A549 (cell line): ENCODE measurements at regions not wholly inside any gene's neighbourhood (a gene's known extent, or its start where the extent isn't known, plus 50 kb on each side); places are given as distances from the start of the nearest gene placed in this dataset.
A peak's percentile ranks its signal among the peaks of the same experiment; 100 is the strongest.

Experiments
- ATAC-seq, 2 experiments: fragments of 200-7000 bp in 1 of 2; fragments of >200 bp in 1 of 2; cut with Nextera tagmentation in 1 of 2; cut with Tn5 transposase in 1 of 2; 3 replicates each; pipeline versions ENCODE4 v1.8.0 to v1.9.1; 2018 to 2020; ENCODE audit warnings: mild to moderate bottlenecking in 1 of 2, moderate library complexity in 1 of 2
- CTCF ChIA-PET: fragments of 300-600 bp; sonication (Branson Sonifier 250); formaldehyde crosslinking; extraction: SDS; loops from one replicate; lab custom pipeline; 2021; ENCODE audit warnings: antibody characterized with exemption, inconsistent platforms; lab: Yijun Ruan, JAX
- POLR2A ChIA-PET: fragments of 350-600 bp; formaldehyde crosslinking; extraction: SDS; loops from one replicate; lab custom pipeline; 2021; ENCODE audit warnings: antibody characterized with exemption, inconsistent platforms; lab: Yijun Ruan, JAX
- DNase-seq, 2 experiments: peaks; one replicate each; pipeline versions ENCODE4 v3.0.0 to v3.0.0-alpha.2; 2011 to 2016; ENCODE audit warnings: low read depth in 1 of 2, low spot score in 1 of 2
- FAIRE-seq: peaks from 2 replicates; lab custom pipeline; 2011; peaks lifted over from hg19 to GRCh38; lab: Jason Lieb, UNC
- H3K27ac ChIP-seq, 2 experiments: fragments of >200 bp; sonication (Bioruptor Twin); formaldehyde crosslinking; 3 replicates each; pipeline ENCODE4 v1.5.1; 2016 to 2017
- H3K4me1 ChIP-seq: fragments of >200 bp; sonication (Bioruptor Twin); formaldehyde crosslinking; 3 replicates; pipeline ENCODE4 v1.6.1; 2016
- H3K4me2 ChIP-seq: fragments of >200 bp; sonication (Bioruptor Twin); formaldehyde crosslinking; 3 replicates; pipeline ENCODE4 v1.6.1; 2016
- H3K4me3 ChIP-seq: fragments of >200 bp; sonication (Bioruptor Twin); formaldehyde crosslinking; 3 replicates; pipeline ENCODE4 v1.5.1; 2016
- H3K9me3 ChIP-seq: fragments of >200 bp; sonication (Bioruptor Twin); formaldehyde crosslinking; 3 replicates; pipeline ENCODE4 v1.6.1; 2016
- BHLHE40 ChIP-seq: IDR thresholded peaks from 2 replicates; pipeline ENCODE4 v1.6.1; 2012; ENCODE audit warnings: low read depth, low read length, inconsistent platforms
- CEBPB ChIP-seq, 2 experiments: fragments of >200 bp in 1 of 2; sonication (Bioruptor Twin) in 1 of 2; formaldehyde crosslinking in 1 of 2; IDR thresholded peaks; 2 replicates each; pipeline ENCODE4 v1.6.1; 2012 to 2016
- CHD4 ChIP-seq: fragments of 200-600 bp; sonication (generic); IDR thresholded peaks from 2 replicates; pipeline ENCODE4 v1.6.1; 2016; ENCODE audit warnings: antibody characterized with exemption, mild to moderate bottlenecking, borderline replicate concordance
- EHF ChIP-seq: fragments of 250-450 bp; sonication (Bioruptor Pico); IDR thresholded peaks from 2 replicates; pipeline ENCODE4 v1.5.0; 2020; ENCODE audit warnings: mild to moderate bottlenecking
- HDAC2 ChIP-seq: fragments of 200-600 bp; sonication (generic); IDR thresholded peaks from 2 replicates; pipeline ENCODE4 v1.6.1; 2016
- HEYL ChIP-seq: fragments of 250-450 bp; sonication (Bioruptor Pico); IDR thresholded peaks from 2 replicates; pipeline ENCODE4 v1.8.0; 2021; ENCODE audit warnings: mild to moderate bottlenecking, moderate library complexity
- HOXA7 ChIP-seq: fragments of 250-450 bp; sonication (Bioruptor Pico); IDR thresholded peaks from 2 replicates; pipeline ENCODE4 v1.5.0; 2020; ENCODE audit warnings: mild to moderate bottlenecking, moderate library complexity
- JUN ChIP-seq, 2 experiments: fragments of >200 bp; sonication (Bioruptor Twin); formaldehyde crosslinking; IDR thresholded peaks; 2 replicates in 1 of 2; 3 replicates in 1 of 2; pipeline ENCODE4 v1.6.1; 2016 to 2017
- JUNB ChIP-seq: fragments of >200 bp; sonication (Bioruptor Twin); formaldehyde crosslinking; IDR thresholded peaks from 2 replicates; pipeline ENCODE4 v1.6.1; 2016
- KDM1A ChIP-seq: fragments of 200-600 bp; sonication (generic); IDR thresholded peaks from 2 replicates; pipeline ENCODE4 v1.6.1; 2016; ENCODE audit warnings: low read depth, mild to moderate bottlenecking
- MYC ChIP-seq: IDR thresholded peaks from 2 replicates; pipeline ENCODE4 v1.6.1; 2012; ENCODE audit warnings: mild to moderate bottlenecking, inconsistent platforms, low read length, improper control_type of control experiment, borderline replicate concordance
- PHF8 ChIP-seq: fragments of 200-600 bp; sonication (generic); IDR thresholded peaks from 2 replicates; pipeline ENCODE4 v1.6.1; 2016; ENCODE audit warnings: low read depth, mild to moderate bottlenecking, antibody characterized with exemption, moderate library complexity, borderline replicate concordance
- POLR2A ChIP-seq: IDR thresholded peaks from 2 replicates; pipeline ENCODE4 v1.6.1; 2012; ENCODE audit warnings: mild to moderate bottlenecking, low read length
- RAD21 ChIP-seq, 2 experiments: fragments of >200 bp in 1 of 2; sonication (Bioruptor Twin) in 1 of 2; formaldehyde crosslinking in 1 of 2; IDR thresholded peaks in 1 of 2; conservative IDR thresholded peaks in 1 of 2; 2 replicates in 1 of 2; 3 replicates in 1 of 2; pipeline ENCODE4 v1.6.1; 2012 to 2018; ENCODE audit warnings: inconsistent platforms in 1 of 2
- RFX5 ChIP-seq: fragments of 450-650 bp; IDR thresholded peaks from 2 replicates; pipeline ENCODE4 v1.7.1; 2014; ENCODE audit warnings: antibody characterized with exemption, mild to moderate bottlenecking, moderate library complexity
- RNF2 ChIP-seq: fragments of 200-600 bp; sonication (generic); IDR thresholded peaks from 2 replicates; pipeline ENCODE4 v1.6.1; 2016; ENCODE audit warnings: low read depth, mild to moderate bottlenecking, antibody characterized with exemption, moderate library complexity, borderline replicate concordance
- SMC3 ChIP-seq: fragments of >200 bp; sonication (Bioruptor Twin); formaldehyde crosslinking; IDR thresholded peaks from 3 replicates; pipeline ENCODE4 v1.6.1; 2018; ENCODE audit warnings: inconsistent platforms
- WGBS: methylation state at CpG from one replicate; pipeline ENCODE4 v1.1.6; 2017; ENCODE audit errors: missing lambda C conversion rate; 5-methylcytosine and 5-hydroxymethylcytosine counted together
- TF ChIP-seq, protein P1 (sequence below): fragments of >200 bp; sonication (Bioruptor Twin); formaldehyde crosslinking; IDR thresholded peaks from 3 replicates; pipeline ENCODE4 v1.5.1; 2016
- TF ChIP-seq, protein P2 (sequence below): fragments of 200-600 bp; sonication (generic); IDR thresholded peaks from 2 replicates; pipeline ENCODE4 v1.6.1; 2016; ENCODE audit warnings: antibody characterized with exemption, mild to moderate bottlenecking, moderate library complexity
- TF ChIP-seq, protein P3 (sequence below): fragments of 450-650 bp; IDR thresholded peaks from 2 replicates; pipeline ENCODE4 v1.6.1; 2014; ENCODE audit warnings: antibody characterized with exemption

DNA sequence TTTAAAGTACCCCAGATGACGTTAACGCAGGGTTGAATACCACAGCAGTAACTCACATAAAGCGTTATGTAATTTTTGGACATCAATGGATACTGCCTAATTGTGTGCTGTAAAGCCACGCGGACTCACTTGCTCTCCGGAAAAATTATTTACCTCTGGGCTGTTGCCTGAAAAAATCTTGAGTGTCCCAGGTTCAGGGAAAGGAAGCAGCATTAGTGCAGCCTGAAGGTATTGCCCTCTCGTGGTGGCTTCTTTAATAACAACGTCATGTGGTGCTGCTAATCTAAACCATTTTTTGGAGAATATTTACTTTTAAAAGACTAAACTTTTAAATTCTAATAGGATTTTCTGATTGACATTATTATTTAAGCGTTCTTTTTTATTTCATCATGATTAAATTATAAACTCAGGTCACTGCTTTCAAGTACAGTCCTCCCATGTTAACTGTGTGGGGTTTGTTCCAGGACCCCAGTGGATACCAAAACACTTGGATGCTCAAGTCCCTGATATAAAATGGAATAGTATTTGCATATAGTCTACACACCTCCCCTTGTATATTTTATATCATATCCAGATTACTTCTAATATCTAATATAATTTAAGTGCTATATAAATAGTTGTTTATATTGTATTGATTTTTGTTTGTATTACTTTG, 384.8 kb downstream of the FAM133A start:
- POLR2A ChIA-PET: no interaction called here

DNA sequence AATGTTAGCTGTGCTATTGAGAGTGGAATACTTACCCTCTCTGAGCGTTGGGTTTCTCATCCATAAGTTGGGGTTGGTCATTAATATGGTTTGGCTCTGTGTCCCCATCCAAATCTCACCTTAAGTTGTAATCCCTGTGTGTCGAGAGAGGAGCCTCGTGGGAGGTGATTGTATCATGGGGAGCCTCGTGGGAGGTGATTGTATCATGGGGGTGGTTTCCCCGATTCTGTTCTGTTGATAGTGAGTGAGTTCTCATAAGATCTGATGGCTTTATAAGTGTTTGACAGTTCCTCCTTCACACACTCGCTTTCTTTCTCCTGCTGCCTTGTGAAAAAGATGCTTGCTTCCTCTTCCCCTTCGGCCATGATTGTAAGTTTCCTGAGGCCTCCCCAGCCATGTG, 391.1 kb downstream of the FAM133A start:
- no peak overlapping the region for H3K4me3 ChIP-seq
- no peak overlapping the region for H3K4me2 ChIP-seq
- ATAC-seq (no peak), FAIRE-seq (no peak), DNase-seq (no peak)
- no peak overlapping the region for H3K27ac ChIP-seq
- no peaks in the 10 kb centered on the region for H3K9me3 ChIP-seq
- TF ChIP-seq HEYL (CRISPR knock-in tag) (no peak), MYC (no peak), CHD4 (no peak), BHLHE40 (no peak), RNF2 (no peak), RFX5 (no peak), HDAC2 (no peak), RAD21 (conservative IDR thresholded peaks at IDR 0.05 in 1 of 2, IDR thresholded peaks at IDR 0.05 in 1 of 2) (no peak), JUNB (no peak), EHF (CRISPR knock-in tag) (no peak), JUN (IDR thresholded peaks at IDR 0.05) (no peak)
- TF ChIP-seq, protein P1, sequence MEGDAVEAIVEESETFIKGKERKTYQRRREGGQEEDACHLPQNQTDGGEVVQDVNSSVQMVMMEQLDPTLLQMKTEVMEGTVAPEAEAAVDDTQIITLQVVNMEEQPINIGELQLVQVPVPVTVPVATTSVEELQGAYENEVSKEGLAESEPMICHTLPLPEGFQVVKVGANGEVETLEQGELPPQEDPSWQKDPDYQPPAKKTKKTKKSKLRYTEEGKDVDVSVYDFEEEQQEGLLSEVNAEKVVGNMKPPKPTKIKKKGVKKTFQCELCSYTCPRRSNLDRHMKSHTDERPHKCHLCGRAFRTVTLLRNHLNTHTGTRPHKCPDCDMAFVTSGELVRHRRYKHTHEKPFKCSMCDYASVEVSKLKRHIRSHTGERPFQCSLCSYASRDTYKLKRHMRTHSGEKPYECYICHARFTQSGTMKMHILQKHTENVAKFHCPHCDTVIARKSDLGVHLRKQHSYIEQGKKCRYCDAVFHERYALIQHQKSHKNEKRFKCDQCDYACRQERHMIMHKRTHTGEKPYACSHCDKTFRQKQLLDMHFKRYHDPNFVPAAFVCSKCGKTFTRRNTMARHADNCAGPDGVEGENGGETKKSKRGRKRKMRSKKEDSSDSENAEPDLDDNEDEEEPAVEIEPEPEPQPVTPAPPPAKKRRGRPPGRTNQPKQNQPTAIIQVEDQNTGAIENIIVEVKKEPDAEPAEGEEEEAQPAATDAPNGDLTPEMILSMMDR: no peak
- TF ChIP-seq, protein P2, sequence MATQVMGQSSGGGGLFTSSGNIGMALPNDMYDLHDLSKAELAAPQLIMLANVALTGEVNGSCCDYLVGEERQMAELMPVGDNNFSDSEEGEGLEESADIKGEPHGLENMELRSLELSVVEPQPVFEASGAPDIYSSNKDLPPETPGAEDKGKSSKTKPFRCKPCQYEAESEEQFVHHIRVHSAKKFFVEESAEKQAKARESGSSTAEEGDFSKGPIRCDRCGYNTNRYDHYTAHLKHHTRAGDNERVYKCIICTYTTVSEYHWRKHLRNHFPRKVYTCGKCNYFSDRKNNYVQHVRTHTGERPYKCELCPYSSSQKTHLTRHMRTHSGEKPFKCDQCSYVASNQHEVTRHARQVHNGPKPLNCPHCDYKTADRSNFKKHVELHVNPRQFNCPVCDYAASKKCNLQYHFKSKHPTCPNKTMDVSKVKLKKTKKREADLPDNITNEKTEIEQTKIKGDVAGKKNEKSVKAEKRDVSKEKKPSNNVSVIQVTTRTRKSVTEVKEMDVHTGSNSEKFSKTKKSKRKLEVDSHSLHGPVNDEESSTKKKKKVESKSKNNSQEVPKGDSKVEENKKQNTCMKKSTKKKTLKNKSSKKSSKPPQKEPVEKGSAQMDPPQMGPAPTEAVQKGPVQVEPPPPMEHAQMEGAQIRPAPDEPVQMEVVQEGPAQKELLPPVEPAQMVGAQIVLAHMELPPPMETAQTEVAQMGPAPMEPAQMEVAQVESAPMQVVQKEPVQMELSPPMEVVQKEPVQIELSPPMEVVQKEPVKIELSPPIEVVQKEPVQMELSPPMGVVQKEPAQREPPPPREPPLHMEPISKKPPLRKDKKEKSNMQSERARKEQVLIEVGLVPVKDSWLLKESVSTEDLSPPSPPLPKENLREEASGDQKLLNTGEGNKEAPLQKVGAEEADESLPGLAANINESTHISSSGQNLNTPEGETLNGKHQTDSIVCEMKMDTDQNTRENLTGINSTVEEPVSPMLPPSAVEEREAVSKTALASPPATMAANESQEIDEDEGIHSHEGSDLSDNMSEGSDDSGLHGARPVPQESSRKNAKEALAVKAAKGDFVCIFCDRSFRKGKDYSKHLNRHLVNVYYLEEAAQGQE: no peak
- TF ChIP-seq, protein P3, sequence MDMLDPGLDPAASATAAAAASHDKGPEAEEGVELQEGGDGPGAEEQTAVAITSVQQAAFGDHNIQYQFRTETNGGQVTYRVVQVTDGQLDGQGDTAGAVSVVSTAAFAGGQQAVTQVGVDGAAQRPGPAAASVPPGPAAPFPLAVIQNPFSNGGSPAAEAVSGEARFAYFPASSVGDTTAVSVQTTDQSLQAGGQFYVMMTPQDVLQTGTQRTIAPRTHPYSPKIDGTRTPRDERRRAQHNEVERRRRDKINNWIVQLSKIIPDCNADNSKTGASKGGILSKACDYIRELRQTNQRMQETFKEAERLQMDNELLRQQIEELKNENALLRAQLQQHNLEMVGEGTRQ: no peak
- H3K4me1 ChIP-seq: no peaks in the 10 kb centered on the region
- ChIA-PET POLR2A (no interaction called here), CTCF (no interaction called here)
- WGBS: 17% methylated on average over 7 of the region's 7 CpGs

More for the DNA sequence above, 384.8 kb downstream of the FAM133A start:
- CTCF ChIA-PET: no interaction called here
- WGBS: 9% methylated on average over 9 of the region's 9 CpGs
- no peak for FAIRE-seq
- TF ChIP-seq SMC3: peak; percentile 27; the same call in 1 of the 3 replicates
- TF ChIP-seq POLR2A: no peak
- TF ChIP-seq CEBPB (IDR thresholded peaks at IDR 0.05): no peak
- peak in 1 of 2 experiments; percentile 20; a peak in 1 of 5 replicates for TF ChIP-seq RAD21 (conservative IDR thresholded peaks at IDR 0.05 in 1 of 2, IDR thresholded peaks at IDR 0.05 in 1 of 2)
- TF ChIP-seq PHF8: no peak
- TF ChIP-seq, protein P1: peak; percentile 16; the same call in 1 of the 3 replicates
- no peak for TF ChIP-seq HOXA7 (CRISPR knock-in tag)
- no peak for TF ChIP-seq KDM1A
- TF ChIP-seq, all 56 proteins: peak for 3
- H3K9me3 ChIP-seq: no peaks in the 10 kb centered on the region
- H3K4me3 ChIP-seq: no peak overlapping the region
- H3K4me1 ChIP-seq: no peaks in the 10 kb centered on the region
- H3K27ac ChIP-seq: no peak overlapping the region
- no peak overlapping the region for H3K4me2 ChIP-seq
- ATAC-seq: no peak
- peak in 1 of 2 experiments; percentile 5 for DNase-seq
